Inflammatory macrophage treated with lipopolysaccharide for 4 hours (primary cell): ENCODE measurements at regions not wholly inside any gene's neighbourhood (a gene's known extent, or its start where the extent isn't known, plus 50 kb on each side); places are given as distances from the start of the nearest gene placed in this dataset.

Source experiments
- DNase-seq: peaks from one replicate; pipeline ENCODE4 v3.0.0-alpha.2; 2020

DNA sequence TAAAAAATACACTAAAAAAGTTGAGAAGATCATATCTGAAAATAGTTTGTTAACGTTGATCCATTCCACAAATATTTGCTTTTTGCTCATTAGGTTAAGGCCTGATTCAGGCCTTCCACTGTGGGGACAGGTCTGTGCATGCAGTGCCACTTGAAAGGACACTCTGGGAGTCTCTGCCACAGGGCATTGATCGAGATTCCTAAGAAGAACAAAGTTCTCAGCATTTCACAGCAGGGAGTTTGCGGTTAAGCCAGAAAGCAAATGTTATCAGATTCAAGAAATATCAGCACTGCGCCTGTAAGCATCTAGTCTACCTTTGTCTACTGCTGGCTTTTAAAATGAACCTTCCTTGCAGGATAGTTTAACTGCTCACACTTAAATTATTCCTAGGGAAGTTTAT, 62.2 kb upstream of the TNIP3 start:
- no peak for DNase-seq

DNA sequence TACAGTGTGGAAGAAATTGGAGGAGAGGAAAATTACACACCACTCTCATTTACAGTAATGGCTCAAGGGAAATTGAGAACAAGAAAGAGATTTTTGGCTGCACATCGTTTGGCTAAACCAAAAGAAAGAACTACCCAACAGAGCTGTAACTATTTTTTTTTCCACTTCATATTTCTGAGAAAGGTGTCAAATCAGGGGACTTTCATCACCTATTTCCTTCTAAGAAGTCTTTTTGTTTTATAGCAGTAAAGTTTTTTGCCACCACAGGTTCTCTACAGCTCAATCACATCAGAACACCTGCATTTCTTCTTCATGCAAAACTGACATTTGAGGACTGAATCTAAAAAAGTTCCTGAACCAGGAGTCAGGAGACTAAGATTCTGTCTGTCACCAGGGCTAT, 57.5 kb upstream of the TNIP3 start:
- no peak for DNase-seq

DNA sequence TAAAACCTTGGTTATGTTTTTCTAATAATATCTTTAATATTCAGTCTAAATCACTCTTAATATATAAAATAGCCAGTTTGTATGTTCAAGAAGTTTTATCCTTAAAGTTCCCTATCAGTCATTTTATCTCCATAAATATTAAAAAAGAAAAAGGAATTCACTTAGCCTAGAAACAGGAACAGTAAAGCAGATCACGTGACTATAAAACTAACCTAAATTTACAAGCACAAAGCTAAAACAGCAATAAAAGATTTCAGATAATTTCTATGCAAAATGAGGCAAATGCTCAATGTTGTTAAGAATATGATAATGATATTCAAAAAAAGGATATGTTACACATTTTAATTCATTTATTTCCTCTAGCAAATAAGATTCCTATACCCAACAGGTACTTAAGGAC, 57.1 kb upstream of the TNIP3 start:
- DNase-seq = no peak

DNA sequence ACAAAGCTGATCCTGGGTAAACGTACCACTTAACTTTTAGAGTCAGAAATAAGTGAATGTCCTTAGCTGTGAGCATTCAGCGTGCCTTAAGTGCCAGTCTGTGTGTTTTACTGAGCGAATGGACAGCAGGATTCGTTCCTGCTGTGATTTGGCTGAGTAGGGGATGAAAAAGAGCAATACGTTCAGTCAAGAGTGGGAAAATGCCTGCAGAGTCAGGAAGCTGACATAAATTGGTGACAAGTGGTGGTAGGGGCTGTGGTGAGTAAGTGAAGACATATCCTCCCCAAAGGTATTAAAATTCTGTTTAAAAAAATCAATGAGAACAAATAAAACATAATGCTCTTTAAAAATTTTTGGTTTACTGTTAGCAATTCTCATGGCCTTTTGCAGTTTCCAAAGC, 56.6 kb upstream of the TNIP3 start:
- no peak for DNase-seq

DNA sequence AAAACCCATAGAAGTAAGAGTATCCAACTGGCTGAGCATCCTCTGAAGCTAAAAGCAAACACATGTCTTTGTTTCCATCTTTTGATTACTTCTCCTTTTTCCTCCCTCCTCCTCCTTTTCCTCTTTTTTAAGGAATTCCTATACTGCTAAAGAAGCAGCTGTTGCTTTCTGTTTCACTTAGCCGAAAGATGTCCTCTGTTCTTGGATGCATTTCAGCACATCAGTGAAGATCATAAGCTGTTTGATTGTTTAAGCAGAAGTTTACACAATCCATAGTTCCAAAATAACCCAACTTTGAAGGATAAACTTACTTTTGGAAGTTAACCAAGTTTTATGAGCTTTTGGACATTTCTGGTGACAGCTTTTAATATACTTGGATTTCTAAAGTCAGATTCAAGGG, 55.1 kb upstream of the TNIP3 start:
- no peak for DNase-seq

DNA sequence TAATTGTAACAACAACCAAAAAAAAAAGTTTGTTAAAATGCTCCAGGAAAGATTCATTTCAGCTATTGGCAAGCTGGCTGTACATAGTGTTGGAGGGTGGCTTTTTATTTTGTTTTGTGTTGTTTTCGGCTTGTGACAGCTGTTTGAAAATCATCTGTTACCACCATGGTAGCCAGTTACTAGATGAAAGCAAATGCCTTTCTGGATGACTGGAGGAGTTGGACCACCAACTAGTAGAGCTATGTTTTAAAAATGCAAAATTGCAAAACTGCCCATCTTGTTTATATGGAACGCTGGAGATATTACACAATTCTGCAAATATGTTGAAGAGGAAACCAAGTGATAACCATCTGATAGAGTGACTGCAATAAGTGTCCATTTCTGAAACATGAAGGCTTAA, 53.2 kb upstream of the TNIP3 start:
- DNase-seq = no peak

DNA sequence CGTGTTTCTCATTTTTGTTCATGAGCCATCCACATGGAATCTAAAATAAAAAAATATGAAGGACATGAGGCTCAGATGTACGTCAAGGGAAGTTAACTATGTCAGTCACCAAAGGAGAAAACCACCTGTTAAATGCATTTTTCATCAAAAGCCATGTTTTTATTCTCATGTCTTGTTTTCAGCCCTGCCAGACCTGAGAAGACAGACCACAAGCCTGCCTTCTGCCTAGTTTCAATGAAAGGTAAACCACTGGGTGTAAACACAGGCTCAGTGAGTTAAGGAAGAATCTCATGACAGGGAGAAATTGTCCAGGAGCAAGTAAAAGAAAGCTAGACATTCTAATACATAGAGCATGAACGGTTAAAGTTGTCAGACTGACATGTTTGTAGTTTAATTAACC, 52.3 kb upstream of the TNIP3 start:
- DNase-seq = no peak

DNA sequence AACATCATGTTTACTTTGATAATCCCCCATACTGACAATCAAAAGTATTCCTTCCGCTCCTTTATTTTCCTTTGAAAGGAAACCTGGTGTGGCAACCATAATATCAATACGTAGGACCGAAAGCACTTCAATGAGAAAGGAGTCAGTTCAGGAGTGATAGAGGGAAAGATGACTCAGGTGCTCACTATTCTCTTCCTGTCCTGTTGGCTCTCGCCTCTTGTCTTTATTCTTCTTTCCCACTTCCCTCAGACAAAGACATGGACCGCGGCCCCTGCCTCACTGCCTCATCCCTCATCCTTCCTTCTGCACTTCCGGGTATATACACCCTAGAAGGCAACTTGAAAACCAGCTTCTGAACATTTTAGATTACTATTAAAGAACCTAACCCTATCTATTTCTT, 49.8 kb upstream of the TNIP3 start:
- no peak for DNase-seq
